MM.1S (cell line): ENCODE measurements at regions not wholly inside any gene's neighbourhood (a gene's known extent, or its start where the extent isn't known, plus 50 kb on each side); places are given as distances from the start of the nearest gene placed in this dataset.
A peak's percentile ranks its signal among the peaks of the same experiment; 100 is the strongest.

Experiments used
- DNase-seq: peaks from one replicate; pipeline ENCODE4 v3.0.0-alpha.2; 2015
- H2AFZ ChIP-seq: fragments of 300-600 bp; sonication (generic); 2 replicates; pipeline ENCODE4 v1.6.0; 2016; ENCODE audit warnings: antibody characterized with exemption, low read length
- H3F3A ChIP-seq: fragments of 300-600 bp; sonication (generic); 2 replicates; pipeline ENCODE4 v1.6.1; 2016; ENCODE audit warnings: mild to moderate bottlenecking, antibody characterized with exemption, low read length, moderate library complexity, mixed read lengths; ENCODE audit not compliant: insufficient read depth
- H3K27ac ChIP-seq: fragments of 300-600 bp; sonication (generic); 2 replicates; pipeline ENCODE4 v1.5.1; 2016; ENCODE audit warnings: mild to moderate bottlenecking, low read length
- H3K27me3 ChIP-seq: fragments of 300-600 bp; sonication (generic); replicated peaks from 2 replicates; pipeline ENCODE4 v1.6.0; 2016; ENCODE audit warnings: low read length; ENCODE audit not compliant: insufficient read depth
- H3K36me3 ChIP-seq: fragments of 300-600 bp; sonication (generic); replicated peaks from 2 replicates; pipeline ENCODE4 v1.6.1; 2016; ENCODE audit warnings: mild to moderate bottlenecking, low read length, mixed read lengths; ENCODE audit not compliant: insufficient read depth
- H3K4me1 ChIP-seq: fragments of 300-600 bp; sonication (generic); 2 replicates; pipeline ENCODE4 v1.6.1; 2016; ENCODE audit warnings: low read length, mixed read lengths
- H3K4me2 ChIP-seq: fragments of 300-600 bp; sonication (generic); 2 replicates; pipeline ENCODE4 v1.6.0; 2016; ENCODE audit warnings: low read depth, low read length
- H3K4me3 ChIP-seq: fragments of 300-600 bp; sonication (generic); 2 replicates; pipeline ENCODE4 v1.5.1; 2016; ENCODE audit warnings: low read length, mixed read lengths
- H3K79me2 ChIP-seq: fragments of 300-600 bp; sonication (generic); 2 replicates; pipeline ENCODE4 v1.6.1; 2016; ENCODE audit warnings: mixed run types, low read length, mixed read lengths
- H3K9ac ChIP-seq: fragments of 300-600 bp; sonication (generic); 2 replicates; pipeline ENCODE4 v1.6.1; 2016; ENCODE audit warnings: low read length, mixed read lengths
- H3K9me2 ChIP-seq: fragments of 300-600 bp; sonication (generic); replicated peaks from 2 replicates; pipeline ENCODE4 v1.6.1; 2016; ENCODE audit warnings: mild to moderate bottlenecking, low read length, mixed read lengths; ENCODE audit not compliant: insufficient read depth
- H3K9me3 ChIP-seq: fragments of 300-600 bp; sonication (generic); replicated peaks from 2 replicates; pipeline ENCODE4 v1.6.1; 2016; ENCODE audit warnings: mild to moderate bottlenecking, low read length, mixed read lengths; ENCODE audit not compliant: insufficient read depth
- H4K20me1 ChIP-seq: fragments of 300-600 bp; sonication (generic); 2 replicates; pipeline ENCODE4 v1.6.1; 2016; ENCODE audit warnings: mild to moderate bottlenecking, low read length, moderate library complexity, mixed read lengths; ENCODE audit not compliant: insufficient read depth
- EZH2 ChIP-seq: fragments of 300-600 bp; sonication (generic); optimal IDR thresholded peaks from 2 replicates; pipeline ENCODE3; 2017; ENCODE audit warnings: low read depth, mild to moderate bottlenecking, antibody characterized with exemption, low read length, mixed read lengths
- EZH2phosphoT487 ChIP-seq: fragments of 300-600 bp; sonication (generic); IDR thresholded peaks from 2 replicates; pipeline ENCODE4 v1.6.1; 2018; ENCODE audit warnings: antibody characterized with exemption, low read length
- TF ChIP-seq, protein P1 (sequence below): fragments of 300-600 bp; sonication (generic); IDR thresholded peaks from 2 replicates; pipeline ENCODE4 v1.5.1; 2016; ENCODE audit warnings: antibody characterized with exemption, low read length, mixed read lengths

DNA sequence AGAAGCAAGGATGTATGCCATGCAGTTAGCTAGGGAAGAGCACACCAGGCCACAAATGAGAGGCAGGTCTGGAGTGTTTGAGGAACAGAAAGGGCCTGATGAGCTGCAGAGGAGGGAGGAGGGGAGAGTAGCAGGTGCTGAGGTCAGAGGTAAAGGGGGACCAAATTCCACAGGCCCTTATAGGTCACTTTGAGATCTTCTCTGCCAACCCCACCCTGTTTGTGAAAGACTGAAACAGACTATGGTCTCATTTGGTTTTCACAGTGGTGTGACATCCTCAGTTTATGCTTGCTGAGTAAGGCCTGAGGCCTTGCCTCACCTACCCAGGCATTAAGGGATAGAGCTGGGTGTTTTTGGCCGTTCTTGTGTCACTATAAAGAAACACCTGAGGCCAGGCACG lies 187.7 kb upstream of the MYLIP start:
- Histone ChIP-seq H3K4me2 (no peak overlapping the region), H3F3A (no peaks in the 10 kb centered on the region)

DNA sequence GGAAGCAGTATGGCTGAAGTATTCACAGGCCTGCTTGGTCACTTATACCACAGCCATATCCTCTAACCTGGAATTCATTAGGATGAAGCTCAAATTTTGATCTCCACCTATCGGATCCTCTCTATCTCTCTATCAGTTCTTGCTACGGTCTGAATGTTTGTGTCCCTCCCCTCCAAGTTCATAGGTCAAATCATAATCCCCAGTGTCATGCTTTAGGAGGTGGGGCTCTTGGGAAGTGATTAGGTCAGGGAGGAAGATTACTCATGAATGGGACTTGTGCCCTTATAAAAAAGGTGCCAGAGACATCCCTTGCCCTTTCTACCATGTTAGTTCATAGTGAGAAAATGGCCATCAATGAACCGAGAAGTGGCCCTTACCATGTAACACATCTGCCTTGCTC lies 190.8 kb upstream of the MYLIP start:
- DNase-seq, result no peak
- Histone ChIP-seq H3K36me3 (no peaks in the 10 kb centered on the region), H3K9me2 (no peaks in the 10 kb centered on the region), H3K4me3 (no peak overlapping the region), H3F3A (no peaks in the 10 kb centered on the region; the same call in 1 of the 2 replicates), H3K9me3 (no peaks in the 10 kb centered on the region), H3K79me2 (no peaks in the 10 kb centered on the region), H3K4me2 (no peak overlapping the region), H3K27me3 (no peaks in the 10 kb centered on the region), H3K27ac (no peak overlapping the region), H3K4me1 (peaks cover 23% of the 10 kb centered on the region), H4K20me1 (no peaks in the 10 kb centered on the region), H3K9ac (no peak overlapping the region), H2AFZ (no peak overlapping the region)
- TF ChIP-seq EZH2 (no peak), EZH2phosphoT487 (no peak)
- TF ChIP-seq, protein P1, sequence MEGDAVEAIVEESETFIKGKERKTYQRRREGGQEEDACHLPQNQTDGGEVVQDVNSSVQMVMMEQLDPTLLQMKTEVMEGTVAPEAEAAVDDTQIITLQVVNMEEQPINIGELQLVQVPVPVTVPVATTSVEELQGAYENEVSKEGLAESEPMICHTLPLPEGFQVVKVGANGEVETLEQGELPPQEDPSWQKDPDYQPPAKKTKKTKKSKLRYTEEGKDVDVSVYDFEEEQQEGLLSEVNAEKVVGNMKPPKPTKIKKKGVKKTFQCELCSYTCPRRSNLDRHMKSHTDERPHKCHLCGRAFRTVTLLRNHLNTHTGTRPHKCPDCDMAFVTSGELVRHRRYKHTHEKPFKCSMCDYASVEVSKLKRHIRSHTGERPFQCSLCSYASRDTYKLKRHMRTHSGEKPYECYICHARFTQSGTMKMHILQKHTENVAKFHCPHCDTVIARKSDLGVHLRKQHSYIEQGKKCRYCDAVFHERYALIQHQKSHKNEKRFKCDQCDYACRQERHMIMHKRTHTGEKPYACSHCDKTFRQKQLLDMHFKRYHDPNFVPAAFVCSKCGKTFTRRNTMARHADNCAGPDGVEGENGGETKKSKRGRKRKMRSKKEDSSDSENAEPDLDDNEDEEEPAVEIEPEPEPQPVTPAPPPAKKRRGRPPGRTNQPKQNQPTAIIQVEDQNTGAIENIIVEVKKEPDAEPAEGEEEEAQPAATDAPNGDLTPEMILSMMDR, result no peak

More for the DNA sequence above, 187.7 kb upstream of the MYLIP start:
- Histone ChIP-seq H3K79me2 (no peaks in the 10 kb centered on the region), H3K27me3 (no peaks in the 10 kb centered on the region), H3K4me1 (peaks cover 26% of the 10 kb centered on the region), H3K9ac (no peak overlapping the region), H2AFZ (no peak overlapping the region), H3K4me3 (no peak overlapping the region), H3K27ac (peak overlapping the region; percentile 31; the same call in 1 of the 2 replicates), H3K36me3 (no peaks in the 10 kb centered on the region), H4K20me1 (no peaks in the 10 kb centered on the region), H3K9me3 (no peaks in the 10 kb centered on the region), H3K9me2 (no peaks in the 10 kb centered on the region)
- no peak for TF ChIP-seq EZH2
- TF ChIP-seq, protein P1, result no peak
- no peak for TF ChIP-seq EZH2phosphoT487
- peak; percentile 28 for DNase-seq

DNA sequence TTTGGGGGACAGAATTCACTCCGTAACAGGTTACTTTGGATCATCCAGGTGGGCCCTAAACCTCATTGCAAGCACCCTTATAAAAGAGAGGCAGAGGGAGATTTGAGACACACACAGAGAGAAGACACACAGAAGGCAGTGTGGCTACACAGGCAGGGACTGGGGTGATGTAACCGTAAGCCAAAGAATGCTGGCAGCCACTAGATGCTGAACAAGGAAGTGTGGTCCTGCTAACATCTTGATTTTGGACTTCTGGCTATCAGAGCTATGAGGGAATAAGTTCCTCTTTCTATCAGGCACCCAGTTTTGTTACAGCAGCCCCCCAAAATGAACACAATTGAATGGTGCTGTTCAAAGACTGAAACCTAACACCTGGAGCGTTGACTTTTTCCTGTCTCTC lies 191.3 kb upstream of the MYLIP start:
- no peak for DNase-seq
- H3K27ac ChIP-seq, result no peak overlapping the region
- no peaks in the 10 kb centered on the region for H3K79me2 ChIP-seq
- TF ChIP-seq EZH2phosphoT487 (no peak), EZH2 (no peak)
- TF ChIP-seq, protein P1, result no peak
- H3K4me2 ChIP-seq, result no peak overlapping the region
- no peaks in the 10 kb centered on the region for H3K27me3 ChIP-seq
- no peak overlapping the region for H2AFZ ChIP-seq
- H3K36me3 ChIP-seq, result no peaks in the 10 kb centered on the region
- H3K9me2 ChIP-seq, result no peaks in the 10 kb centered on the region
- peaks cover 23% of the 10 kb centered on the region for H3K4me1 ChIP-seq
- no peak overlapping the region for H3K9ac ChIP-seq
- no peaks in the 10 kb centered on the region; the same call in 1 of the 2 replicates for H3F3A ChIP-seq
- no peaks in the 10 kb centered on the region for H4K20me1 ChIP-seq
- H3K9me3 ChIP-seq, result no peaks in the 10 kb centered on the region
- no peak overlapping the region for H3K4me3 ChIP-seq
